HG03025 (cell line): ENCODE measurements at regions not wholly inside any gene's neighbourhood (a gene's known extent, or its start where the extent isn't known, plus 50 kb on each side); places are given as distances from the start of the nearest gene placed in this dataset.
"Not testable (repeated sequence)": the region's sequence is repeated elsewhere in the genome, so short reads cannot be mapped to it uniquely, and the experiment has no call there.

Source experiments
- ATAC-seq: cut with Tn5 transposase; IDR thresholded peaks from one replicate; pipeline ENCODE4 v1.9.1; 2021; ENCODE audit warnings: mild to moderate bottlenecking, moderate library complexity; ENCODE audit not compliant: unreplicated experiment, low FRiP score

DNA sequence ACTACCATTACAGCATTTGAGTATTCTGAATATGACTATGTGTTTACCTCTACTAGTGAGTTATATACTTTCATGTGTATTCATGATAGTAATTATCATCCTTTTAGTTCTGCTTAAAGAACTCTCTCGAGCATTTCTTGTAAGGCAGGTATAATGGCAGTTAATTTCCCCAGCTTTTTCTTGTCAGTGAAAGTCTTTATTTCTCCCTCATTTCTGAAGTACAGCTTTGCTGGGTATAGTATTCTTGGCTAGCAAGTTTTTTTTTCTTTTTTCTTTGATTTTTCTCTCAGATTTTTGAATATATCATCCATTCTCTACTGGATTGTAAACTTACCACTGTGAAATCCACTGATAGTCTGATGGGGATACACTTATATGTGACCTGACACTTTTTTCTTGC lies 165.9 kb upstream of the ARHGAP5 start:
- no peak for ATAC-seq

DNA sequence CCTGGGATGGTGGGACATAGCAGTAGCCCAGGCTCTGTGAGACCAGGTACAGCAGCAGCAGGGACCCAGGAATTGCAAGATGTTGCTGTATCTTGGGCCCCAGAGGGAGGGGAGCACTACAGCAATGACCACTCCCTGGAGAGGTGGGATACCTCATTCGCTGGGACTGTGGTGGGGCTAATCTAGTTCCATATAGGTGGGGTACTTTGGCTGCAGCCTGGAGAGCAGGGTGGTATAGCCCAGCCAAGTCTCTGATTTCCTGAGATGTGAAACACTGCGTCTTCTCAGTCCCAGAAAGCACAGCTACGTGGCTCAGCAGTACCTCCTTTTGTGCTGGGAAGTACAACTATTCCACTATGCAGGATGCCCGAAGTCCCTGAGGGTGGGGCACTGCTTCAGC lies 163.7 kb upstream of the ARHGAP5 start:
- no peak for ATAC-seq

DNA sequence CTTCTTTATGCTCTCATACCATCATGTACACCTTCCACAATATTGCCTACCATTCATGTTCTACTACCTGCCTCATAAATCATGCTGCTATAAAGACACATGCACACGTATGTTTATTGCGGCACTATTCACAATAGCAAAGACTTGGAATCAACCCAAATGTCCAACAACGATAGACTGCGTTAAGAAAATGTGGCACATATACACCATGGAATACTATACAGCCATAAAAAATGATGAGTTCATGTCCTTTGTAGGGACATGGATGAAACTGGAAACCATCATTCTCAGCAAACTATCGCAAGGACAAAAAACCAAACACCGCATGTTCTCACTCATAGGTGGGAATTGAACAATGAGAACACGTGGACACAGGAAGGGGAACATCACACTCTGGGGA lies 158.8 kb upstream of the ARHGAP5 start:
- ATAC-seq, result not testable (repeated sequence)

DNA sequence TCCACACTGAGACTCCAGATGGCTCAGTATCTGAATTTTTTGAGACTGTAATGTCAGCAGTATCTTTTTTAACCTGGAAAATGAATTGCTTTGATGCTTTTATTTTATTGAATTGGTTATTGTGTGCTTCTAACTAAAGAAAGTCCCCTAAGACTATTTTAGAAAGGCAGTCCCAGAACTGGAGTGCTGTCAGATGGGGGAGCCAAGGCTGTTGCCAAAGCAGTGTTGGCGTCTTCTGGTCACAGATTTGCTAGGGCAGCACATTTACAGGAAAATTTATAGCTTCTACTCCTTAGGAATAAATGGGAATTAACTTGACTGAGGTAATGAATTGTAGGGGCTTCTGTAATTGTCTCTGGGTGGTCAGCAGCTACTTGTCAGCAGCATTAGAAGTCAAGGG lies 157.1 kb upstream of the ARHGAP5 start:
- no peak for ATAC-seq

DNA sequence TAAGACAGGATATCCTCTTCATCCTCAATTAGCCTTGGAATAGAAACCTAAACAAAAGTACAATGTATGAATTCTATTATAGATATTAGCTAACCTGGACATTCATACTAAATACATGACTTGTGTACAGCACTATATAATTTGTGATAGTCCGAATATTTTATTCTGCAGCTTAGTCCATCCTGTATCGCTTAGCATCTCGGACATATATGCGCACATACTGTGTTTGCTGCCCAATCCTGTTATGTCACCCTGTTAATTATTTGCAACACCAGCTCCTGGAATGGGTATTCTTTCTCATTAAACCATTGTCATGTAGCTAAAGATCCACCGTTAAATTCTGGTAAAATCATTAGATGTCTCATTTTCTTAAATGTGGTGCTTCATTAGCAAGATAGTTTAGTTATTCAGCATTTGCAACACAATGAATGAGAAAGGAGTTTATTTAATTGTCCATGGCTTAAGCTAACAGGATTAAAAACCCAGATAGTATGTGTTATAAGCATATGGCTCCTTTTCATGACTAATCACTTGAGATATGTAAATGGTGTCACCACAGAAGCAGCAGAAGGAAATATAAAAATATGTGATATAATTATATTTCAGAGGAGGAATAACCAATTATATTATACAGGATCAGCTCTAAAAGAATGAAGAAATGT lies 156.0 kb upstream of the ARHGAP5 start:
- no peak for ATAC-seq

DNA sequence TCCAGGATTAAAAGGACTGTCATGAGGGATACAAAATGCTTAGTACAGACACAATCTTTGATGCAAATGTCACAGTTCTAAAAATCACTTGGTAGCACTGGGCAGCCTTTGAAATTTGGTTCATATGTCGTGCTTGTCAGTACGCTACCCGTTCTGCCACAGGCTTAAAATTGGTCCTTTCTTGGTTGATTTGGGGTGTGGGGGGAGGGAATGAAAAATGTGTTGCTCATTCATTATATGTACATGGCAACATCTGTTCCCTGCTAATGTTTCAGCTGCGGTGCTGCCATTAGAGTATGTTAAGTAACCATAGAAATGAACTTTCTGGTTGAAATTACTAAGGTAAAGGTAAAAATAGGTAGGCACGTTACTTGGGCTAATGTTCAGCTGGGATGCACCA lies 155.4 kb upstream of the ARHGAP5 start:
- no peak for ATAC-seq

DNA sequence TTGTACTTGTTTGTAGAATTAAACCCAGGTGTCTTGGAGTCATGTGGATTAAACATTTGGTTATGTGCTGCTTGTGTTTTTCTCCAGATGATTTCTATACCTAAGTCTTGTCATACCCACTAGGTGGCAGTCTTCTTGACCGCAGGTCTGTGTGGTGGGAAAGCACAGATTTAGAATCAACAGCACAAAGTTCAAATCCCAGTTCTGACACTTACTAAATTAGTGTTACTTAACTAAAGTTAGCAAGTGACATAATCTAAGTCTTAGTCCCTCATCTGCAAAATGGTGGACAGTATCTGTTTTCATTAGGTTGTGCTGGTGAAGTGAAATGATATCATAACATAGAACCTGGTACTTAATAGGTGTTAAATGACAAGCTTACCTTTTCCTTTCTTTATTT lies 151.0 kb upstream of the ARHGAP5 start:
- ATAC-seq, result no peak

DNA sequence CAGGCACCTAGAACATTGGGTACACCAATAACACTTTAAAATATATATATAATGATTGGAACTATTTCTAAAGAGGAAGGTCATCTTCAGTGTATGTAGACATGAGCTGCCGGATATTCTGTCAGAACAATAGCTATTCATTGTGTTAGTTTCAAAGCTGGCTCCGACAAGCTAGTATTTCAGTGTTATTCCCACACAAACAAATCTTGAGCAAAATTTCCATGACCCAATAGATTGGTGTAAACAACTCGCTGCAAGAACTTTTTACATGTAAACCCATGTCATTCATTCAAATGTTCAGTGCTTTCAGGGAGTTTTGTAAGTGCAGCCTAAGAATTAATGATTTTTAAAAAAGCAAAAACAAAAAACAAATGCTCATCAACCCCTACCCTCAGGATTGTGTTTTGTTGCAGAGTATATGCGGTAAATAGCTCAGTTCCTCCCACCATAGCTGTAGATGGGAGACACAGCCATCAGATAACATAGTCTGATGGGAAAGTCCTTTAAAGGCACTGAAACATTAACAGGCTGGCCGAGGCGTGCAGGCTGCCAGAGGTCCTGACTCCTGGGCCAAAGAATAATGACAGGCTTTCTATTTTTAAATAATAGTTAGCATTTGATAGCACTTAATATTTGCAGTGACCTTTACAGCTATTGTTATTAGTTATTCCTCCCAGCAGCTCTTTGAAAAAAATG lies 150.3 kb upstream of the ARHGAP5 start:
- ATAC-seq, result no peak

DNA sequence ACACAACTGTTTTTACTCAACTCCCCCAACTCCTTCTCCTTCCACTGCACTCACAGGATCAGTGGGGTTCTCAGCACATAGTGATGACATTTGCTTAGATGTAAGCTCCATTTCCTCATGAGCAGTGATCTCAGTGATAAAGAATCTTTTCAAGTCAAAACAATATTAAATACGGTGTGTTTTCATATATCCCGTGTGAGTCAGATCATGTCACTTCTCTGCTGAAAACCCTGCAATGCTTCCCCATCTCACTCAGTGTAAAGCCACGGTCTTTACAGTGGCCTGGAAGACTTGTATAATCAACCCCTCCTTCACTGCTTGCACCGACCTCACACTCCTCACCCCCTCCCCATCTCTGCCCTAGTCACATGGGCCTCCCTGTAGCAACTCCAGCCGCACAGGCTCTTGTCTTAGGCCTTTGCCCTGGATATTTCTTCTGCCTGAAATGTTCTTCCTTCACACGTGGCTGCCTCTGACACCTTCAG lies 149.7 kb upstream of the ARHGAP5 start:
- no peak for ATAC-seq

DNA sequence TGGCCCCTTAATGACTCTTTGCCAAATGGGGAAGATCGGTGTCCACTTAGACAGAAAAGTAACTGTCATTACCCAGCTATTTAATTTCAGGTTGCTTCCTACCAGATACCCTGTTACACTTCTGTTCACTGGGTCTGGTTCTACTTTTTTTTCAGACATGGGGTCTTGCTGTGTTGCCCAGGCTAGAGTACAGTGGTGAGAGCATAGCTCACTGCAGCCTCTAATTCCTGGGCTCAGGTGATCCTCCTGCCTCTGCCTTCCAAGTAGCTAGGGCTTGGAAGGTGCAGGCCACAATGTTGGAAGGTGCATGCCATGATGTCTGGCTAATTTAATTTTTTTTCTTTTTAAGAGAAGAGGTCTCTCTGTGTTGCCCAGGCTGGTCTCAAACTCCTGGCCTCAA lies 147.0 kb upstream of the ARHGAP5 start:
- ATAC-seq, result no peak

DNA sequence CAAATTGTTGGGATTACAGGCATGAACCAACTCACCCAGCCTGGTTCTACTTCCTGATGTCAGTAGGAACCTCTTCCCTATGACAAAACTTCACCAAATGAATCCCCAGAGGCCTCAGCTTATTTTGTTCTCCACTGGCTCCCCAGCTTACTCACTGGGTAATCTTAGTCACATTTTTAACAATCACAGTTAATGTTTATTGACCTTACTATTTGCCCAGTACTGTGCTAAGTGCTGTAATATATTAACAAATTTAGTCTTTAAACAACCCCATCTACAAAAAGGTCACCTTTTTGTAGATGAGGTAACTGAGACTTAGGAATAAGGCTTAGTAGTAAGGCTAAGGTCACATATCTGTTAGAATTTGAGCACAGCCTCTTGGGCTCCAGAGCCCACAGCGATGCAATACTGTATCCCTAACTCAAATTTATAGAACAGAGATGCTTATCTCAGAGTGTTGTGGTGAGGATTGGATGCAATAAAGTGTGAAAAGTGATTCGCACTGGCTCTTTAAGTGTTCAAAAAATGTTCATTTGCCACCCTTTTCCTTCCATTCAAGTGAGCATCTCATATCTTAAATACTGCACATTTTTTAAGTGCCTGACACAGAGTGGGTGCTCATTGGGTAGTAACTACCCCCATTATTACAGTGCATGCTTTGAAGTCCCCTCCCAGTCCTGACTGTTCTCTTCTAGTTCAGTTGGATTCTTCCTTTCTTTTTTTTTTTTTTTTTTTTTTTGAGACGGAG lies 146.4 kb upstream of the ARHGAP5 start:
- no peak for ATAC-seq

DNA sequence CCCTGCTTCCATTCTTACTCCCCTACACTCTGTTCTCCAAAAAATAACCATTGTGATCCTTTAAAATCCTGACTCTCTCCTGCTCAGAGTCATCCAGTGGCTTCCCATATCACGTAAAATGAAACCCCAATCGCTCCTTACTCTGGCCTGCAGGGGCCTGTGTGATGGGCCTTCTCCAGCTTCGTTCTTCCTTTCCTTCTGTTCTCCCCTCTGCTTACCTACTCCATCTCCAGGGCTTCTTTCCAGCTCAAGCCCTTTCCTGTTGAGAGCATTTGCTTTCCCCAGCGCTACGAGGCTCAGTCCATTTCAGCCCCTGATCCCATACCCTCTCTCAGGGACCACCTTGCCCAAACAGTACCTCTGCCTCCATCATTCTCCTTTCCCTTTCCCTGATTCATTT lies 144.4 kb upstream of the ARHGAP5 start:
- ATAC-seq, result no peak

DNA sequence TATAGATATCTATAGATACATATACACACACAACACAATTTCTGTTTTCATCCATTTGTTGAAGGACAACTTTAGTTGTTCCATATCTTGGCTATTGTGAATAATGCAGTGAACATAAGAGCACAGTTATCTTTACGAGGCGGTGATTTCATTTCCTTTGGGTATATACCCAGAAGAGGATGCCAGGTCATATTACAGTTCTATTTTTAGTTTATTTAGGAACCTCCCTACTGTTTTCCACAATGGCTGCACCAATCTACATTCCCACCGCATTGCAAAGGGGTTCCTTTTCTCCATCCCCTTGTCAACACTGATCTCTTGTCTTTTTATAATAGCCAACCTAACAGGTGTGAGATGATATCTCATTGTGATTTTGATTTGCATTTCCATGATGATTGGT lies 143.4 kb upstream of the ARHGAP5 start:
- ATAC-seq, result no peak

DNA sequence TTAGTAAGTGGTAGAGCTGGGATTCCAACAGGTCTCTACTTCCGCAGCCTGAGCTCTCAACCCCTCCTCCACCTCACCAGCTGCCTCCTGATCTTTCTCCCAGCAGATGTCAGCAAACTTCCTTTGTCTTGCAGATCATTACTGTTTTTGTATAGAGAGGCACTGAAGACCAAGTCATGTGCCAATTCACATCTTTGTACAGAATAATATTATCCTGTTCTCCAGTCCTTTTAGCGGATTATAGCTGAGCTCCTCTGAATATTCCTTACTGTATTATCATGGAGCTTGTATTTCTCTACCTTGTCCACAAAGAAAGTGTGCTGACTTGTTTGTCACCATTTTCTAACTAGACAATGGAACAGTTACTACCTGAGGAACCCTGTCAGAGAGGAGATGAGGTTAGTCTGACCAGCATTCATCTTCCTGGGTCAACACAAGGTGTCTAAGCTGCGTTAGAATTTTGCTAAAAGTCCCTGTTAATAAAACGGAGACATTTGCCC lies 142.3 kb upstream of the ARHGAP5 start:
- no peak for ATAC-seq

DNA sequence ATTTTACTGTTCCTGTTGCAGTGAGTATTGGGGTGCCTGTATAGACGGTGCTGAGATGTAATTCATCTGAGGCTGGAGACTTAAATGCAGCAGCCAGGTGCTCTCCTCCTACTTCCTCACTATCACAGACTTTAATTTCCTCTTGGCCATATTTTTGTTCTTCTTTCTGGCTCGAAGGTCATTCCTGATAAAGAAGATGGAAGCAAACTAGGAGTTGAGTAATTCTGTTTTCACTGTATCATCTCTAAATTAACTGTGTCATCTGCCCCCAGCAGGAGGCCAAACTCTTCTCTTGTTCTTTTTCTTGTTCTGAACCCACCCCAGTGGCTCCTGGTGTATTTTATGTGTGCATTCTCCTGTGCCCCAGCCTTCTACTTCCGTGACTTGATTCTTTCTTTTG lies 141.7 kb upstream of the ARHGAP5 start:
- no peak for ATAC-seq

DNA sequence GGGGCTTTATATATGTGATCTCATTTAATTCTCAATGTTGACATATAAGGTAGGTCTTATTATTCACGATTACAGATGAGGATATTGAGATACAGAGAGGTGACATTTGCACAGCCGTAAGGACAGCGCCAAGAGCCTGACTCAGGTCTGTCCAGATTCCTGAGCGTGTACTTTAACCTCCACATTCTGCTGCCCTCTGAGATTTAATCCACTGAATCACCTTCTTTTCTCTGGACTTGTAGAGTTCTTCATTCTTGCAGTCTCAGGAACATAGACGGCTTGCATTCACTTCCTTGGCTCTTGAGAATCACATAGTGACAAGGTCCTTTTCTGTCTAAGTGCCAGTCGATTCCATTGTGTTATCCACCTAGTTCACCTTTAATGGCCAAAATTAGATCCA lies 141.0 kb upstream of the ARHGAP5 start:
- no peak for ATAC-seq

DNA sequence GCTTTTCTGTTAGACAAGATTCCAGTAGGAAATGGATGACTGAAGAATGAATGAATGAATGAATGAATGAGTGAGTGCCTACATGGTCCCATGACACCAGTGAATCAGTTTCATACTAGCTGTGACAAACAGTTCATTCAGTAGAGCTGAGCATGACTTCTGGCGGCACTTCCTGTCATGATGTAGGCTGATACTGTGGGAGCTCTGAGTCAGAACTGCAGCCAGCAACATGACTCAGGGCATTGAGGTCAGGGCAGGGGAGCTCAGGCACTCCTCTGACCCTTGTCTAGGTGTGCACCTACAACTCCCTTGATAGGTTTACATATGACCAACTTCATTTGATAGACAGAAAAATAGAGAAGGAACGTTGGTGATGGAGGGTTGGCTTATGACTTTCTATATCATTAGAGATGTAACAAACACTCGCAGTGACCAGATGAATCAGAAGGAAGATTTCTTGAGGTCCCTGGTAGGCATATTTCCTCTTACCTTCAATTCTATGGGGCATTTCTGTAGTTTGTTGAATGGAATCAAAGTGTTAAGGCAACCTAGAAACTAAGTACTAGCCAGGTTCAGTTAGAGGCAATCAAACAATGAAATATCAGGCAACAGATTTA lies 139.3 kb upstream of the ARHGAP5 start:
- ATAC-seq, result peak; percentile 91

DNA sequence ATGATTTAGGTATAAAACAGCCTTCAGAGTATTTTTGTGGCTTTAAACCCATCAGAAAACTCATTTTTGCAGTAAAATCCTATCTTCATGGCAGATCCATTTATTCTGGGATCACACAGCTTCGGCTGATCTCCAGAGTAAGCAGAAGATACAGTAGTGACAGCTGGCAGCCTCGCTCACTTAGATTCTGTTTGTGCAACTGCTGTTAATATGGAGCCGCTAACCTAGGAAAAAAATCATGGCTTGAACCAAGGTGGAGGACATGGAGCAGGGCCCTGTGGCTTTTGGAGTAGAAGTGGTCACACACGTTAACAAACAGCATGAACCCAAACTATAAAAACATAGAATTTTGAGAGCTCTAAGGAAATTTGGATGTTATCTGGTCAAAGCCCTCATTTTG lies 137.2 kb upstream of the ARHGAP5 start:
- ATAC-seq, result no peak

DNA sequence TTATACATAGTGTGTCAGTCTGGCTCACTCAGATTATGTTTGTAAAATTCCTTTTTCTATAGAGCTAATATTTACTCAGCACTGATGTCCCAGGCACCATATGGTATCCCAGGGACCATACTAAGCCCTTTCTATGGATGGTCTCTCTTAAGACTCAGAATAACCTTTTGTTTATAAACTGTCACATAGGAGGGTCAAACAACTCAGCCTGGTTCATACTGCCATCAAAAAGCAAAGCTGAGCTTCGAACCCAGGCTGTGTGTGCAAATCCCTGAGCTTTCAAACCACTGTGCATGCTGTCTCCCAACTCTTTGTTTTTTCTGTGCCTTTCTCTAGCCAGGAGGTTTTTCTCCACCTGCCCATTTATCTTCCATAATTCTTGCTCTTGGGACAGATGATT lies 135.6 kb upstream of the ARHGAP5 start:
- ATAC-seq, result no peak

DNA sequence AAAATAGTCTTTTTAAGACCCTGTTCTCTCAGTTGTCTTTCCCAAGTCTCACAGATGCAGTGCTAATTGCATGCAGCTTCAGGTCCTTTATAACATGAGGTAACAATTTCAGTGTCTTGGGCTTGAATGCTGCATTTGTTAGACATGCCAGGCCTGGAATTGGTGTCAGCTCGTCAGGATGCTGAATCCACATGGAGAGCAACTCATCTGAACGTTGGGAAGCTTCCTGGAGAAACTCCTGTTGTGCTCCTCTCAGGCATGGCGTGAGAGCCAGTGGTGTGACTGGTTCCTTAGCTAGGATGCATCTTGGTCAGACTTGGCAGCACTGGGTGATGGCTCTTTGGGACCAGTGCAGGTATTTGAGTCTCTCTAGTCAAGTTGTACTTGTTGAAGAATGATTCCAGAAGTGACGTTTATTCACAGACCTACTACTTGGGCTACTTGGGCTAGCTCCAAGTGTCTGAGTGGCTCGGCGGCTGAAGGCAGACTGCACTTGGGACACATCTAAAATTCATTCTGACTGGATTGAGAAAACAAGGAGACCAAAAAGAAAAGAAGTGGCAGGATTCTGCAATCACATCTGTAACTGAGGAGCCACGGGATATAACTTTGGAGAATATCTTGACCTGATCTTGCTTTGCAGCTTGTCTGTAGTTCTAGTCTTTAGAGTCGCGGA lies 134.8 kb upstream of the ARHGAP5 start:
- ATAC-seq, result no peak
